ENCODE measurements at regions not wholly inside any gene's neighbourhood (a gene's known extent, or its start where the extent isn't known, plus 50 kb on each side); places are given as distances from the start of the nearest gene placed in this dataset.

DNA sequence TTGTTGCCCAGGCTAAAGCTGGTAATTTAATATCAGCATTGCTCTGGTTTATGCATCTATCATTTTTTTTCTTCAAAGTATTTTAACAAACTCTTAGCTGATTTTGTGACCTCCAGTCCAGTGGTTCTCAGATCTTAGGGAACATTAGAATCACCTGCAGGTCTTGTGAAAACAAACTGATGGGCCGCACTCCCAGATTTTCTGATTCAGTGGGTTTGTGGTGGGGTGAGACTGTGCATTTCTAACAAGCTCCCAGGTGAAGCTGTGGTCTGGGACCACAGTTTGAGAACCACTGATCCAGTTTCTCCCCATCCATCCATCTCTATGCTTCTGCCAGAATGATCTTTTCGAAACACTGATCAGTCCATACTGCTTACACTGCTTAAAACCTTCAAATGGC lies 305.7 kb upstream of the USP24 start:
- Histone ChIP-seq H3K9me3 (ENCODE audit: low read length) (no peaks in the 10 kb centered on the region), H3K27ac (ENCODE audit: low read depth, low read length, poor library complexity, severe bottlenecking) (no peak overlapping the region), H3K4me3 (ENCODE audit: low read depth, low read length, poor library complexity, severe bottlenecking) (no peak overlapping the region), H3K79me2 (ENCODE audit: insufficient read depth, low read length) (no peaks in the 10 kb centered on the region), H4K20me1 (ENCODE audit: insufficient read depth, low read length) (no peaks in the 10 kb centered on the region), H3K4me1 (ENCODE audit: insufficient read depth, low read length, severe bottlenecking) (no peaks in the 10 kb centered on the region), H3K9me2 (ENCODE audit: low read depth, low read length) (no peaks in the 10 kb centered on the region), H3K9ac (ENCODE audit: low read length) (no peak overlapping the region), H3F3A (ENCODE audit: insufficient read depth, low read length) (no peaks in the 10 kb centered on the region), H2AFZ (ENCODE audit: low read length) (no peak overlapping the region), H3K36me3 (ENCODE audit: insufficient read depth, low read length) (no peaks in the 10 kb centered on the region), H3K4me2 (ENCODE audit: low read length) (no peak overlapping the region), H3K27me3 (ENCODE audit: insufficient read depth, low read length) (0 out of 2 replicates have a peak, but pooled peaks cover 3% of the 10 kb centered on the region)
- no peak for TF ChIP-seq CTCF (IDR thresholded peaks at IDR 0.05; ENCODE audit: low read length)
- no peak for TF ChIP-seq EZH2 (IDR thresholded peaks at IDR 0.05; ENCODE audit: borderline replicate concordance, low read length)

GRCh38 chr1:55519937-55520683 lies 304.9 kb upstream of the USP24 start:
- TF ChIP-seq CTCF (IDR thresholded peaks at IDR 0.05; ENCODE audit: low read length) (no peak), EZH2 (IDR thresholded peaks at IDR 0.05; ENCODE audit: borderline replicate concordance, low read length) (no peak)

DNA sequence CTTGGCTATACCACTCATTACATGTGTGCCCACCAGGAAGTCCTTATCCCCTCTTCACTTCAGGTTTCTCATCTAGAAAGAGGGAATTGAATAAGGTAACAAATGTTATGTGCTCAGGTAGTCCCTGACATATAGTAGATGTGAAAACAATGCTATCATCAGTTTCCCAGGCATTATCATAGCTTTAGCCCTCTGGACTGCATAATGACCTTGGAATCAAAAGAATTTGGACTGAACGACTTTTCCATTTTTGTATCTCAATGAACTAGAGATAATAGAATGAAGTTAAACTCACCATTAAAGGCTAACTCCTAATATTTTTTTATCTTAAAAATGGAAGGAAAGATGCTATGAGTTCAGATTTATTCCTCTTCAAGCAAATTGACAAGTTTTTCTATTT lies 304.1 kb upstream of the USP24 start:
- Histone ChIP-seq H3K27ac (ENCODE audit: low read depth, low read length, poor library complexity, severe bottlenecking) (no peak overlapping the region), H3K4me1 (ENCODE audit: insufficient read depth, low read length, severe bottlenecking) (no peaks in the 10 kb centered on the region), H3K36me3 (ENCODE audit: insufficient read depth, low read length) (no peaks in the 10 kb centered on the region), H3K9me3 (ENCODE audit: low read length) (no peaks in the 10 kb centered on the region), H3K9ac (ENCODE audit: low read length) (no peak overlapping the region), H3K4me3 (ENCODE audit: low read depth, low read length, poor library complexity, severe bottlenecking) (no peak overlapping the region), H3K4me2 (ENCODE audit: low read length) (no peak overlapping the region), H3F3A (ENCODE audit: insufficient read depth, low read length) (no peaks in the 10 kb centered on the region), H2AFZ (ENCODE audit: low read length) (no peak overlapping the region), H3K79me2 (ENCODE audit: insufficient read depth, low read length) (no peaks in the 10 kb centered on the region), H3K9me2 (ENCODE audit: low read depth, low read length) (no peaks in the 10 kb centered on the region), H4K20me1 (ENCODE audit: insufficient read depth, low read length) (no peaks in the 10 kb centered on the region), H3K27me3 (ENCODE audit: insufficient read depth, low read length) (0 out of 2 replicates have a peak, but pooled peaks cover 3% of the 10 kb centered on the region)
- TF ChIP-seq CTCF (IDR thresholded peaks at IDR 0.05; ENCODE audit: low read length): no peak
- TF ChIP-seq EZH2 (IDR thresholded peaks at IDR 0.05; ENCODE audit: borderline replicate concordance, low read length): no peak

More at GRCh38 chr1:55519937-55520683, 304.9 kb upstream of the USP24 start:
- no peaks in the 10 kb centered on the region for H3K4me1 ChIP-seq (ENCODE audit: insufficient read depth, low read length, severe bottlenecking)
- H3K9me2 ChIP-seq (ENCODE audit: low read depth, low read length): no peaks in the 10 kb centered on the region
- H3K79me2 ChIP-seq (ENCODE audit: insufficient read depth, low read length): no peaks in the 10 kb centered on the region
- no peak overlapping the region for H3K9ac ChIP-seq (ENCODE audit: low read length)
- no peaks in the 10 kb centered on the region for H4K20me1 ChIP-seq (ENCODE audit: insufficient read depth, low read length)
- no peak overlapping the region for H2AFZ ChIP-seq (ENCODE audit: low read length)
- no peak overlapping the region for H3K27ac ChIP-seq (ENCODE audit: low read depth, low read length, poor library complexity, severe bottlenecking)
- H3K36me3 ChIP-seq (ENCODE audit: insufficient read depth, low read length): no peaks in the 10 kb centered on the region
- no peak overlapping the region for H3K4me3 ChIP-seq (ENCODE audit: low read depth, low read length, poor library complexity, severe bottlenecking)
- no peaks in the 10 kb centered on the region for H3K9me3 ChIP-seq (ENCODE audit: low read length)
- 0 out of 2 replicates have a peak, but pooled peaks cover 3% of the 10 kb centered on the region for H3K27me3 ChIP-seq (ENCODE audit: insufficient read depth, low read length)
- H3F3A ChIP-seq (ENCODE audit: insufficient read depth, low read length): no peaks in the 10 kb centered on the region
- H3K4me2 ChIP-seq (ENCODE audit: low read length): no peak overlapping the region
